Panc1 (cell line): ENCODE measurements at regions not wholly inside any gene's neighbourhood (a gene's known extent, or its start where the extent isn't known, plus 50 kb on each side); places are given as distances from the start of the nearest gene placed in this dataset.

Experiments used
- POLR2AphosphoS5 ChIP-seq: IDR thresholded peaks from 2 replicates; pipeline ENCODE4 v1.6.1; 2012; ENCODE audit warnings: mild to moderate bottlenecking, low read depth, low read length, moderate library complexity
- REST ChIP-seq, 2 experiments: IDR thresholded peaks; 2 replicates each; pipeline ENCODE4 v1.6.1; 2011 to 2012; ENCODE audit warnings: low read depth in 2 of 2, control low read depth in 1 of 2, low read length in 1 of 2, mild to moderate bottlenecking in 1 of 2, moderate library complexity in 1 of 2; ENCODE audit not compliant: insufficient read depth in 1 of 2
- TCF7L2 ChIP-seq: IDR thresholded peaks from 2 replicates; pipeline ENCODE4 v1.6.1; 2011; ENCODE audit warnings: mild to moderate bottlenecking, low read depth, low read length, inconsistent platforms
- TF ChIP-seq, protein P1 (sequence below): fragments of 450-650 bp; IDR thresholded peaks from 2 replicates; pipeline ENCODE4 v1.5.1; 2017; ENCODE audit warnings: mild to moderate bottlenecking

GRCh38 chr2:4168834-4169233 lies 465.5 kb downstream of the DCDC2C start:
- TF ChIP-seq, protein P1, sequence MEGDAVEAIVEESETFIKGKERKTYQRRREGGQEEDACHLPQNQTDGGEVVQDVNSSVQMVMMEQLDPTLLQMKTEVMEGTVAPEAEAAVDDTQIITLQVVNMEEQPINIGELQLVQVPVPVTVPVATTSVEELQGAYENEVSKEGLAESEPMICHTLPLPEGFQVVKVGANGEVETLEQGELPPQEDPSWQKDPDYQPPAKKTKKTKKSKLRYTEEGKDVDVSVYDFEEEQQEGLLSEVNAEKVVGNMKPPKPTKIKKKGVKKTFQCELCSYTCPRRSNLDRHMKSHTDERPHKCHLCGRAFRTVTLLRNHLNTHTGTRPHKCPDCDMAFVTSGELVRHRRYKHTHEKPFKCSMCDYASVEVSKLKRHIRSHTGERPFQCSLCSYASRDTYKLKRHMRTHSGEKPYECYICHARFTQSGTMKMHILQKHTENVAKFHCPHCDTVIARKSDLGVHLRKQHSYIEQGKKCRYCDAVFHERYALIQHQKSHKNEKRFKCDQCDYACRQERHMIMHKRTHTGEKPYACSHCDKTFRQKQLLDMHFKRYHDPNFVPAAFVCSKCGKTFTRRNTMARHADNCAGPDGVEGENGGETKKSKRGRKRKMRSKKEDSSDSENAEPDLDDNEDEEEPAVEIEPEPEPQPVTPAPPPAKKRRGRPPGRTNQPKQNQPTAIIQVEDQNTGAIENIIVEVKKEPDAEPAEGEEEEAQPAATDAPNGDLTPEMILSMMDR = no peak
- no peak for TF ChIP-seq POLR2AphosphoS5
- TF ChIP-seq TCF7L2 = no peak
- no peak for TF ChIP-seq REST (IDR thresholded peaks at IDR 0.05; ENCODE audit: insufficient read depth in 1 of 2, low read depth in 2 of 2, low read length in 1 of 2)
